ENCODE measurements at regions not wholly inside any gene's neighbourhood (a gene's known extent, or its start where the extent isn't known, plus 50 kb on each side); places are given as distances from the start of the nearest gene placed in this dataset.

DNA sequence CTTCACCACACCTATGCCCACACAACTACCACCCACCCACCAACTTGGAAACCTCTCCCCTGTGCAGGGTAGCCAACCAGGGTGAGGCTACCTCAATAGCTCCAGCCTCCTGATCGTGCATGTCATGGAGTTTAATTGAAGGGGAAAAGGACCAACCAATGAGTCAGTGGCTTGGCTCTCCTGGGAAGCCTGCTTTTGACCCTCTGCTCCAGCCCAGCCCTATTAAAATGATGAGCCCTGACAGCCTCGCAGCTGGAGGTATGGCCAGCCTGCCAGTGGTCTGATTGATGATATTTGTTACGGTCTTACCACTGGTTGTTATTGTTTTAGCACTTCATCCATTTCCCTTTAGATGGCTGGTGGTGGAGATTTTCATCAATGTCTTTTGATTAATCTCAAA lies 280.4 kb downstream of the SH3GL2 start:
- H3K9me3 ChIP-seq (replicated peaks; ENCODE audit: control insufficient read depth, insufficient read depth, low read length), result no peaks in the 10 kb centered on the region
- no peaks in the 10 kb centered on the region for H3K4me1 ChIP-seq (ENCODE audit: control insufficient read depth, extremely low read depth, insufficient read depth, low read length)
- ChIA-PET CTCF (interaction anchor here (1.8 kb wide), 1 partner anchor 48 kb away, joined by 6 read pairs; no protein-coding TSS in a partner anchor), POLR2A (no interaction called here)
- DNase-seq (ENCODE audit: low read depth, low spot score), result no peak
- no peak overlapping the region for H2AFZ ChIP-seq (ENCODE audit: low read depth, low read length)
- H3K9ac ChIP-seq (replicated peaks; ENCODE audit: extremely low read depth, insufficient read depth, low read length), result no peak overlapping the region
- H3K4me3 ChIP-seq (replicated peaks in 1 of 3; ENCODE audit: insufficient read depth in 1 of 3, low read depth in 1 of 3, low read length in 3 of 3), result no peak overlapping the region
- H3K9me1 ChIP-seq (replicated peaks; ENCODE audit: control insufficient read depth, extremely low read depth, insufficient read depth, low read length), result no peaks in the 10 kb centered on the region
- TF ChIP-seq JUN (IDR thresholded peaks at IDR 0.05; ENCODE audit: borderline replicate concordance, insufficient read depth, insufficient read length, low read depth) (no peak), EZH2 (IDR thresholded peaks at IDR 0.05; ENCODE audit: borderline replicate concordance, low read depth, low read length, severe bottlenecking) (no peak), GATA2 (IDR thresholded peaks at IDR 0.05; ENCODE audit: insufficient read depth, insufficient read length, low read depth, low read length) (no peak), POLR2A (IDR thresholded peaks at IDR 0.05; ENCODE audit: low read depth, low read length) (no peak)
- TF ChIP-seq, protein P1, sequence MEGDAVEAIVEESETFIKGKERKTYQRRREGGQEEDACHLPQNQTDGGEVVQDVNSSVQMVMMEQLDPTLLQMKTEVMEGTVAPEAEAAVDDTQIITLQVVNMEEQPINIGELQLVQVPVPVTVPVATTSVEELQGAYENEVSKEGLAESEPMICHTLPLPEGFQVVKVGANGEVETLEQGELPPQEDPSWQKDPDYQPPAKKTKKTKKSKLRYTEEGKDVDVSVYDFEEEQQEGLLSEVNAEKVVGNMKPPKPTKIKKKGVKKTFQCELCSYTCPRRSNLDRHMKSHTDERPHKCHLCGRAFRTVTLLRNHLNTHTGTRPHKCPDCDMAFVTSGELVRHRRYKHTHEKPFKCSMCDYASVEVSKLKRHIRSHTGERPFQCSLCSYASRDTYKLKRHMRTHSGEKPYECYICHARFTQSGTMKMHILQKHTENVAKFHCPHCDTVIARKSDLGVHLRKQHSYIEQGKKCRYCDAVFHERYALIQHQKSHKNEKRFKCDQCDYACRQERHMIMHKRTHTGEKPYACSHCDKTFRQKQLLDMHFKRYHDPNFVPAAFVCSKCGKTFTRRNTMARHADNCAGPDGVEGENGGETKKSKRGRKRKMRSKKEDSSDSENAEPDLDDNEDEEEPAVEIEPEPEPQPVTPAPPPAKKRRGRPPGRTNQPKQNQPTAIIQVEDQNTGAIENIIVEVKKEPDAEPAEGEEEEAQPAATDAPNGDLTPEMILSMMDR (IDR thresholded peaks at IDR 0.05; ENCODE audit: extremely low read depth in 1 of 2, insufficient read depth in 1 of 2, low read depth in 1 of 2, low read length in 2 of 2), result no peak
- TF ChIP-seq, protein P2, sequence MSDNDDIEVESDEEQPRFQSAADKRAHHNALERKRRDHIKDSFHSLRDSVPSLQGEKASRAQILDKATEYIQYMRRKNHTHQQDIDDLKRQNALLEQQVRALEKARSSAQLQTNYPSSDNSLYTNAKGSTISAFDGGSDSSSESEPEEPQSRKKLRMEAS (IDR thresholded peaks at IDR 0.05; ENCODE audit: insufficient read depth, insufficient read length), result no peak
- no TSS peak for BruUV-seq (replicated peaks)
- dilution Hi-C loops (cut with MboI; ENCODE audit: extremely low pct_ligation_motif_present, low sequenced_read_pairs), result no loop called here
- no peak overlapping the region for H3K27ac ChIP-seq (ENCODE audit: insufficient read depth, low read depth, low read length)
- no peaks in the 10 kb centered on the region for H3K79me2 ChIP-seq (ENCODE audit: control insufficient read depth, insufficient read depth, low read length)
- peaks cover 1 to 2% of the 10 kb centered on the region in 2 experiments for H3K27me3 ChIP-seq (ENCODE audit: control insufficient read depth in 2 of 2, insufficient read depth in 2 of 2, low read length in 2 of 2)
- H3K4me2 ChIP-seq (ENCODE audit: insufficient read depth, low read length), result no peak overlapping the region
- intact Hi-C loops (cut with micrococcal nuclease), result no loop called here
- FAIRE-seq, result no peak
- no peaks in the 10 kb centered on the region for H3K36me3 ChIP-seq (ENCODE audit: control insufficient read depth in 2 of 2, extremely low read depth in 1 of 2, insufficient read depth in 2 of 2, low read length in 2 of 2)
- H4K20me1 ChIP-seq (replicated peaks; ENCODE audit: control insufficient read depth, extremely low read depth, insufficient read depth, low read length), result no peaks in the 10 kb centered on the region

DNA sequence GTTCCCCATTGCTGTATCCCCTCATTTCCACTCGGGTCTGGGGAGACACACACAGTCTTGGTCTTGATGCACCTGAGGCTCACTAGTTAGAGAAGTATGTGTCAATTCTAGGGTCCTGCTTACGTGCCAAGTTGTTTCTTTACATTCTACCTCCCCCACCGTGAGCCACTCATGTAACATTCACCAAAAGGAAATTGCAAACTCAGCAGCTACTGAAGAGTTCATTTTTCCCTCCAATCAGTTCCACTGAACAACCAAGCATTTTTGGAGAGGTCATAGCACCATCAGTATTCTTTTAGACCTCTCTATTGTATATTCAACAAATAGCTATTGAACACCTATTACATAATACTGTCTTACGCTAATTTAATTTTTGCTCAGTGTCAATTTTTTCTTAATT lies 281.1 kb downstream of the SH3GL2 start:
- POLR2A ChIA-PET, result no interaction called here
- intact Hi-C loops (cut with micrococcal nuclease), result no loop called here
- Histone ChIP-seq H3K27ac (ENCODE audit: insufficient read depth, low read depth, low read length) (no peak overlapping the region), H3K79me2 (ENCODE audit: control insufficient read depth, insufficient read depth, low read length) (no peaks in the 10 kb centered on the region), H3K4me3 (replicated peaks in 1 of 3; ENCODE audit: insufficient read depth in 1 of 3, low read depth in 1 of 3, low read length in 3 of 3) (no peak overlapping the region), H3K4me1 (ENCODE audit: control insufficient read depth, extremely low read depth, insufficient read depth, low read length) (no peaks in the 10 kb centered on the region), H3K9me1 (replicated peaks; ENCODE audit: control insufficient read depth, extremely low read depth, insufficient read depth, low read length) (no peaks in the 10 kb centered on the region), H4K20me1 (replicated peaks; ENCODE audit: control insufficient read depth, extremely low read depth, insufficient read depth, low read length) (no peaks in the 10 kb centered on the region), H3K4me2 (ENCODE audit: insufficient read depth, low read length) (no peak overlapping the region), H3K36me3 (ENCODE audit: control insufficient read depth in 2 of 2, extremely low read depth in 1 of 2, insufficient read depth in 2 of 2, low read length in 2 of 2) (no peaks in the 10 kb centered on the region), H3K9me3 (replicated peaks; ENCODE audit: control insufficient read depth, insufficient read depth, low read length) (no peaks in the 10 kb centered on the region), H2AFZ (ENCODE audit: low read depth, low read length) (no peak overlapping the region), H3K9ac (replicated peaks; ENCODE audit: extremely low read depth, insufficient read depth, low read length) (no peak overlapping the region), H3K27me3 (ENCODE audit: control insufficient read depth in 2 of 2, insufficient read depth in 2 of 2, low read length in 2 of 2) (peaks cover 0 to 1% of the 10 kb centered on the region in 2 experiments)
- DNase-seq (ENCODE audit: low read depth, low spot score) (no peak), FAIRE-seq (no peak)
- TF ChIP-seq EZH2 (IDR thresholded peaks at IDR 0.05; ENCODE audit: borderline replicate concordance, low read depth, low read length, severe bottlenecking) (no peak), POLR2A (IDR thresholded peaks at IDR 0.05; ENCODE audit: low read depth, low read length) (no peak), MYC (IDR thresholded peaks at IDR 0.05; ENCODE audit: low read depth, low read length) (no peak), JUN (IDR thresholded peaks at IDR 0.05; ENCODE audit: borderline replicate concordance, insufficient read depth, insufficient read length, low read depth) (no peak), GATA2 (IDR thresholded peaks at IDR 0.05; ENCODE audit: insufficient read depth, insufficient read length, low read depth, low read length) (no peak), FOS (IDR thresholded peaks at IDR 0.05; ENCODE audit: borderline replicate concordance, insufficient read depth, low read length) (no peak), POLR2AphosphoS5 (IDR thresholded peaks at IDR 0.05; ENCODE audit: insufficient read depth, low read depth, low read length) (no peak)
- TF ChIP-seq, protein P2 (IDR thresholded peaks at IDR 0.05; ENCODE audit: insufficient read depth, insufficient read length), result no peak
- TF ChIP-seq, protein P1 (IDR thresholded peaks at IDR 0.05; ENCODE audit: extremely low read depth in 1 of 2, insufficient read depth in 1 of 2, low read depth in 1 of 2, low read length in 2 of 2), result no peak
- dilution Hi-C loops (cut with MboI; ENCODE audit: extremely low pct_ligation_motif_present, low sequenced_read_pairs), result no loop called here
- CTCF ChIA-PET, result no interaction called here
- BruUV-seq (replicated peaks), result no TSS peak
